PC-3 (cell line): ENCODE measurements at regions not wholly inside any gene's neighbourhood (a gene's known extent, or its start where the extent isn't known, plus 50 kb on each side); places are given as distances from the start of the nearest gene placed in this dataset.
"Not testable (repeated sequence)": the region's sequence is repeated elsewhere in the genome, so short reads cannot be mapped to it uniquely, and the experiment has no call there.

Experiments used
- ATAC-seq: fragments of 200-7000 bp; cut with Tn5 transposase; 2 replicates; pipeline ENCODE4 v1.9.1; 2020; ENCODE audit warnings: mild to moderate bottlenecking, moderate library complexity
- BruUV-seq: library from RNA; stranded (reverse); fragments of 400-500 nt; replicated peaks from 2 replicates; lab custom pipeline; 2021; lab: Mats Ljungman, UMichigan
- CTCF ChIA-PET: fragments of 300-600 bp; sonication (Branson Sonifier 250); formaldehyde crosslinking; loops from one replicate; lab custom pipeline; 2022; ENCODE audit warnings: antibody characterized with exemption; lab: Charles Lee
- POLR2A ChIA-PET: fragments of 300-600 bp; sonication (Branson Sonifier 250); formaldehyde crosslinking; loops from one replicate; lab custom pipeline; 2022; ENCODE audit warnings: antibody characterized with exemption; ENCODE audit not compliant: unreplicated experiment; lab: Charles Lee
- DNase-seq: peaks from one replicate; pipeline ENCODE4 v3.0.0-alpha.2; 2015
- H2AFZ ChIP-seq: fragments of 300-600 bp; sonication (generic); 2 replicates; pipeline ENCODE4 v1.6.0; 2016; ENCODE audit warnings: antibody characterized with exemption, low read length
- H3F3A ChIP-seq: fragments of 300-600 bp; sonication (generic); one replicate; pipeline ENCODE4 v1.6.0; 2017; ENCODE audit warnings: antibody characterized with exemption, low read length, control low read depth, mild to moderate bottlenecking; ENCODE audit not compliant: unreplicated experiment
- H3K27ac ChIP-seq: fragments of 300-600 bp; sonication (generic); 2 replicates; pipeline ENCODE4 v1.5.1; 2016; ENCODE audit warnings: mild to moderate bottlenecking, low read length
- H3K27me3 ChIP-seq: fragments of 300-600 bp; sonication (generic); 2 replicates; pipeline ENCODE4 v1.6.1; 2016; ENCODE audit warnings: low read length, mixed read lengths
- H3K36me3 ChIP-seq: fragments of 300-600 bp; sonication (generic); 2 replicates; pipeline ENCODE4 v1.6.1; 2016; ENCODE audit warnings: low read depth, mixed run types, low read length, mixed read lengths
- H3K4me1 ChIP-seq: fragments of 300-600 bp; sonication (generic); 2 replicates; pipeline ENCODE4 v1.5.1; 2016; ENCODE audit warnings: low read length; ENCODE audit not compliant: insufficient read depth
- H3K4me2 ChIP-seq: fragments of 300-600 bp; sonication (generic); 2 replicates; pipeline ENCODE4 v1.6.0; 2016; ENCODE audit warnings: low read length
- H3K4me3 ChIP-seq: fragments of 300-600 bp; sonication (generic); 2 replicates; pipeline ENCODE4 v1.5.1; 2016; ENCODE audit warnings: mild to moderate bottlenecking, low read length, mixed read lengths
- H3K79me2 ChIP-seq: fragments of 300-600 bp; sonication (generic); 2 replicates; pipeline ENCODE4 v1.6.1; 2017; ENCODE audit warnings: low read length, mixed read lengths
- H3K9ac ChIP-seq: fragments of 300-600 bp; sonication (generic); 2 replicates; pipeline ENCODE4 v1.6.0; 2016; ENCODE audit warnings: mild to moderate bottlenecking, low read length
- H3K9me2 ChIP-seq: fragments of 300-600 bp; sonication (generic); replicated peaks from 2 replicates; pipeline ENCODE4 v1.6.1; 2016; ENCODE audit warnings: mixed run types, low read length, mixed read lengths
- H3K9me3 ChIP-seq: fragments of 300-600 bp; sonication (generic); 2 replicates; pipeline ENCODE4 v1.6.1; 2016; ENCODE audit warnings: low read length, mixed read lengths
- H4K20me1 ChIP-seq: fragments of 300-600 bp; sonication (generic); 2 replicates; pipeline ENCODE4 v1.6.1; 2016; ENCODE audit warnings: low read length, mixed read lengths
- EZH2 ChIP-seq: fragments of 300-600 bp; sonication (generic); IDR thresholded peaks from one replicate; pipeline ENCODE4 v1.6.1; 2017; ENCODE audit warnings: antibody characterized with exemption, mild to moderate bottlenecking, low read length; ENCODE audit not compliant: unreplicated experiment
- EZH2phosphoT487 ChIP-seq: fragments of 300-600 bp; sonication (generic); IDR thresholded peaks from 2 replicates; pipeline ENCODE4 v1.6.1; 2018; ENCODE audit warnings: mild to moderate bottlenecking, antibody characterized with exemption, low read length, borderline replicate concordance
- intact Hi-C: fragments of 100-400 bp; cut with micrococcal nuclease; formaldehyde crosslinking; loops from 2 replicates; pipeline ENCODE4 v1.9.0; 2023
- TF ChIP-seq, protein P1 (sequence below): fragments of 300-600 bp; sonication (generic); conservative IDR thresholded peaks from 2 replicates; pipeline ENCODE4 v1.5.1; 2017; ENCODE audit warnings: antibody characterized with exemption, low read depth, mild to moderate bottlenecking, low read length

- Histone ChIP-seq H3K9me3 (no peaks in the 10 kb centered on the region), H3K9ac (no peak overlapping the region), H4K20me1 (no peaks in the 10 kb centered on the region), H3K4me2 (no peak overlapping the region), H3K9me2 (no peaks in the 10 kb centered on the region), H3K27me3 (peaks cover 12% of the 10 kb centered on the region), H3K4me1 (no peaks in the 10 kb centered on the region), H3K79me2 (no peaks in the 10 kb centered on the region), H2AFZ (no peak overlapping the region), H3K27ac (no peak overlapping the region), H3K4me3 (no peak overlapping the region), H3F3A (peaks cover 4% of the 10 kb centered on the region), H3K36me3 (no peaks in the 10 kb centered on the region)
- DNase-seq (no peak), ATAC-seq (no peak)
- BruUV-seq: no TSS peak
- CTCF ChIA-PET: no interaction called here
- TF ChIP-seq, protein P1, sequence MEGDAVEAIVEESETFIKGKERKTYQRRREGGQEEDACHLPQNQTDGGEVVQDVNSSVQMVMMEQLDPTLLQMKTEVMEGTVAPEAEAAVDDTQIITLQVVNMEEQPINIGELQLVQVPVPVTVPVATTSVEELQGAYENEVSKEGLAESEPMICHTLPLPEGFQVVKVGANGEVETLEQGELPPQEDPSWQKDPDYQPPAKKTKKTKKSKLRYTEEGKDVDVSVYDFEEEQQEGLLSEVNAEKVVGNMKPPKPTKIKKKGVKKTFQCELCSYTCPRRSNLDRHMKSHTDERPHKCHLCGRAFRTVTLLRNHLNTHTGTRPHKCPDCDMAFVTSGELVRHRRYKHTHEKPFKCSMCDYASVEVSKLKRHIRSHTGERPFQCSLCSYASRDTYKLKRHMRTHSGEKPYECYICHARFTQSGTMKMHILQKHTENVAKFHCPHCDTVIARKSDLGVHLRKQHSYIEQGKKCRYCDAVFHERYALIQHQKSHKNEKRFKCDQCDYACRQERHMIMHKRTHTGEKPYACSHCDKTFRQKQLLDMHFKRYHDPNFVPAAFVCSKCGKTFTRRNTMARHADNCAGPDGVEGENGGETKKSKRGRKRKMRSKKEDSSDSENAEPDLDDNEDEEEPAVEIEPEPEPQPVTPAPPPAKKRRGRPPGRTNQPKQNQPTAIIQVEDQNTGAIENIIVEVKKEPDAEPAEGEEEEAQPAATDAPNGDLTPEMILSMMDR: no peak
- TF ChIP-seq EZH2: no peak
- POLR2A ChIA-PET: no interaction called here
- intact Hi-C loops: no loop called here
Observed at GRCh38 chr6:26743157-26743821, 83.7 kb upstream of the ZNF322 start.

DNA sequence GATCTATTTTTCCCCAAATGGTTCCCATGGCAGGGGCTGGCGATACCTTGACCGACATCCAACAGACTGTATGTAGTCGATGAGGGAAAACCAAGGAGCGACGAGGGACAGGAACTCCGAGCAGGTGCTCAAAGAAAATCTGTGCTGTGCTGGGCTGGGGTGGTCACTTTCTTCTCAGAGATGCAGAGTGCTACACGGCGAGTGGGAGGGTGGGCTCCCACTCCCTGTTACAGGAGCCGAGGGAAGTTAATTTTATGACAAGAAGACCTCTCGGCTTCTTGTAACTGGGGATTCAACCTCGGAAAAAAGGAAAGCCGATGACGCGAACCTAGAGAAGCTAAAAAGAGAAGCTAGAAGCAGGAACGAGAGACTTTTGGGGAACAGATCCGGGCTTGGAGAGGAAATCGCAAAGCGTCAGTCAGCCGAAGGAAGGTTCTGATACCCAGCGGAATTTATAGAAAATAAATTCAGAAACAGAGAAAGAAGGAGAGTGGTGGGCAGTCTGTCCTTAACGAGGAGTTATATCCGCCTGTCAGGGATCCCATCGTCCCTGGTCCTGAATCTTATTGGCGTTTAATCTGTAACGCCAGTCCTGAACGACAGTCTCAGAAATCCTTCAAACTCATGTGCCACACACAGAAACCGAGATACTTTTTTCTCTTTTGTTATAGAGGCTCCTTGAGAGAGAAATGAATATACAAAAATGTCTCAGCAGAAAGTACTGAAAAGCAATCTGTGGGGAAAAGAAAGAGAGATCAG lies 84.6 kb upstream of the ZNF322 start:
- no peaks in the 10 kb centered on the region for H3K79me2 ChIP-seq
- no peak overlapping the region for H2AFZ ChIP-seq
- no peak overlapping the region for H3K9ac ChIP-seq
- no peak for DNase-seq
- BruUV-seq: no TSS peak
- no peaks in the 10 kb centered on the region for H4K20me1 ChIP-seq
- no peak overlapping the region for H3K27ac ChIP-seq
- no peak overlapping the region for H3K4me2 ChIP-seq
- H3K4me1 ChIP-seq: no peaks in the 10 kb centered on the region
- no peaks in the 10 kb centered on the region for H3K36me3 ChIP-seq
- H3K27me3 ChIP-seq: peaks cover 16% of the 10 kb centered on the region
- CTCF ChIA-PET: no interaction called here
- POLR2A ChIA-PET: no interaction called here
- no peak overlapping the region for H3K4me3 ChIP-seq
- H3K9me3 ChIP-seq: no peaks in the 10 kb centered on the region
- peaks cover 4% of the 10 kb centered on the region for H3F3A ChIP-seq
- intact Hi-C loops: no loop called here
- TF ChIP-seq EZH2 (no peak), EZH2phosphoT487 (no peak)
- TF ChIP-seq, protein P1: no peak
- no peak for ATAC-seq
- no peaks in the 10 kb centered on the region for H3K9me2 ChIP-seq

- BruUV-seq, H3K9me2 ChIP-seq, CTCF ChIA-PET: not testable (repeated sequence)
Observed at GRCh38 chr6:26744837-26745282, 85.3 kb upstream of the ZNF322 start.

DNA sequence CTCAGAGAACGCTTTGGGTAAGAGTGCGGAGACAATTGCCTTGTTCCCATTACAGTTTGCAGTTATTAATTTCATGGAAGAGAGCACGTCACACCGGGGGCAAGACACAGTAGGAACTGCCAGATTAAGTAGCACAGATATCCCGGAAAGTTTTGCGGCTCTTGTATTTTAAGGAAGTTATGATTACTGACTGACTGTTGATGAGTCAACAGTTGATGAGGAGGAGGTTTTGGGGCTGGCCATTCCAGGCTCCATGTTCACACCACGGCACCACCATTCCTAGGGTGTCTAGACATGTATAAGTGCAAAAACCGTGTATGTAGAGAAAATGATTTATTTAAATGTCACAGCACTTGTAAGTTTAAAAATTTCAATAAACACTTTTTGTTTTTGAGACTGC lies 86.4 kb upstream of the ZNF322 start:
- ATAC-seq, H3K9me2 ChIP-seq, H3K9ac ChIP-seq, H3K79me2 ChIP-seq, H4K20me1 ChIP-seq, BruUV-seq, intact Hi-C loops, H3K9me3 ChIP-seq, DNase-seq, H3K4me1 ChIP-seq, H3K4me2 ChIP-seq, H3K36me3 ChIP-seq, H3K4me3 ChIP-seq, H3K27ac ChIP-seq, POLR2A ChIA-PET, H3F3A ChIP-seq, H2AFZ ChIP-seq, CTCF ChIA-PET: not testable (repeated sequence)
- H3K27me3 ChIP-seq: peaks cover 19% of the 10 kb centered on the region

More at GRCh38 chr6:26744837-26745282, 85.3 kb upstream of the ZNF322 start:
- H3K9me3 ChIP-seq, H3K9ac ChIP-seq, H3K79me2 ChIP-seq, H2AFZ ChIP-seq, intact Hi-C loops, DNase-seq, H3K4me1 ChIP-seq, H3K4me3 ChIP-seq, H4K20me1 ChIP-seq, POLR2A ChIA-PET, H3F3A ChIP-seq, ATAC-seq, H3K36me3 ChIP-seq, H3K4me2 ChIP-seq, H3K27ac ChIP-seq: not testable (repeated sequence)
- peaks cover 18% of the 10 kb centered on the region for H3K27me3 ChIP-seq

- not testable (repeated sequence) for H3K9me2 ChIP-seq
Observed at GRCh38 chr6:26749126-26749758, 89.7 kb upstream of the ZNF322 start.

More at GRCh38 chr6:26749126-26749758, 89.7 kb upstream of the ZNF322 start:
- H3F3A ChIP-seq, H4K20me1 ChIP-seq, H3K4me3 ChIP-seq, H2AFZ ChIP-seq, CTCF ChIA-PET, POLR2A ChIA-PET, ATAC-seq, H3K4me1 ChIP-seq, H3K9ac ChIP-seq, BruUV-seq, H3K36me3 ChIP-seq, H3K9me3 ChIP-seq, intact Hi-C loops, DNase-seq, H3K79me2 ChIP-seq, H3K4me2 ChIP-seq, H3K27ac ChIP-seq: not testable (repeated sequence)
- peaks cover 24% of the 10 kb centered on the region for H3K27me3 ChIP-seq
